Calu3 (cell line): ENCODE measurements at regions not wholly inside any gene's neighbourhood (a gene's known extent, or its start where the extent isn't known, plus 50 kb on each side); places are given as distances from the start of the nearest gene placed in this dataset.

ENCODE experiments used
- BruUV-seq: library from RNA; stranded (reverse); fragments of 400-500 nt; replicated peaks from 2 replicates; lab custom pipeline; 2021; lab: Mats Ljungman, UMichigan
- CTCF ChIA-PET: fragments of 300-600 bp; sonication (Branson Sonifier 250); formaldehyde crosslinking; loops from one replicate; lab custom pipeline; 2022; ENCODE audit warnings: antibody characterized with exemption; lab: Charles Lee
- DNase-seq: peaks from one replicate; pipeline ENCODE4 v3.0.0; 2022
- H3K27ac Mint-ChIP-seq: one replicate; pipeline ENCODE4 v1.8.0; 2022; ENCODE audit warnings: mixed read lengths; ENCODE audit not compliant: unreplicated experiment
- H3K27me3 Mint-ChIP-seq: one replicate; pipeline ENCODE4 v1.8.0; 2022; ENCODE audit warnings: mixed read lengths; ENCODE audit not compliant: unreplicated experiment
- H3K36me3 Mint-ChIP-seq: one replicate; pipeline ENCODE4 v1.8.0; 2022; ENCODE audit warnings: mild to moderate bottlenecking, moderate library complexity, mixed read lengths; ENCODE audit not compliant: insufficient read depth, unreplicated experiment
- H3K4me1 Mint-ChIP-seq: one replicate; pipeline ENCODE4 v1.8.0; 2022; ENCODE audit warnings: mild to moderate bottlenecking, low read depth, mixed read lengths; ENCODE audit not compliant: unreplicated experiment
- H3K4me3 Mint-ChIP-seq: one replicate; pipeline ENCODE4 v1.8.0; 2022; ENCODE audit warnings: mild to moderate bottlenecking, low read depth, moderate library complexity, mixed read lengths; ENCODE audit not compliant: unreplicated experiment
- H3K9me3 Mint-ChIP-seq: one replicate; pipeline ENCODE4 v1.8.0; 2022; ENCODE audit warnings: low read depth, mixed read lengths; ENCODE audit not compliant: unreplicated experiment
- CTCF ChIP-seq: fragments of 200-600 bp; IDR thresholded peaks from one replicate; pipeline ENCODE4 v1.8.0; 2022; ENCODE audit warnings: antibody characterized with exemption; ENCODE audit not compliant: unreplicated experiment
- intact Hi-C: fragments of 100-400 bp; cut with micrococcal nuclease; formaldehyde crosslinking; loops from one replicate; pipeline ENCODE4 v1.10.0; 2022; ENCODE audit not compliant: unreplicated experiment

- no peak for DNase-seq
- no peak for TF ChIP-seq CTCF
- no peaks in the 10 kb centered on the region for H3K36me3 Mint-ChIP-seq
- no peaks in the 10 kb centered on the region for H3K27me3 Mint-ChIP-seq
- no peak overlapping the region for H3K27ac Mint-ChIP-seq
- no peaks in the 10 kb centered on the region for H3K9me3 Mint-ChIP-seq
- no TSS peak for BruUV-seq
- intact Hi-C loops, result no loop called here
- CTCF ChIA-PET, result no interaction called here
- no peak overlapping the region for H3K4me3 Mint-ChIP-seq
- no peaks in the 10 kb centered on the region for H3K4me1 Mint-ChIP-seq
These were observed 388.2 kb upstream of the RPS23 start for GRCh38 chr5:82666312-82666711.

DNA sequence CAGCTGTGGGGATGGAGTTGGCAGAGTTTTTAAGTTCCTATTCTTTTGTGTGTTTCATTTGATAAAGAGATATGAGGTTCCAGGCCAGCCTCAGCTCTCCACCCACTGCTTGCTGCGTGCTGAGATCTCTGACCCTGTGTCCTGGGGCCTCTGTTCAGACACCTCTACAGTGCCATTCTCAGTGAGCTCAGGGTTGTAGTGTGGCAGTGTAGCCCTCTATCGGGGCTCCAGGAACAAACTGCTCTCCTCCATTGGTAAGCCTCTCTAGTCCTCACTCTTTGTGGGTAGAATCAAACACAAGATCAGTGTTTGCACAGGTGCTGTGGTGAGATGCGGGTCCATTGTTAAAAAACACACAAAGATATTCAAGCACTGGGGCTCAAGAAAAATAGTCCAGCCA is 386.6 kb upstream of the RPS23 start:
- no peak for TF ChIP-seq CTCF
- Mint-ChIP-seq H3K27me3 (no peaks in the 10 kb centered on the region), H3K9me3 (no peaks in the 10 kb centered on the region), H3K4me3 (no peak overlapping the region), H3K36me3 (no peaks in the 10 kb centered on the region), H3K27ac (no peak overlapping the region), H3K4me1 (no peaks in the 10 kb centered on the region)
- no peak for DNase-seq
- intact Hi-C loops, result no loop called here
- BruUV-seq, result no TSS peak
- CTCF ChIA-PET, result no interaction called here

GRCh38 chr5:82663225-82663624 is 385.1 kb upstream of the RPS23 start:
- CTCF ChIA-PET, result no interaction called here
- H3K9me3 Mint-ChIP-seq, result no peaks in the 10 kb centered on the region
- H3K27me3 Mint-ChIP-seq, result no peaks in the 10 kb centered on the region
- no TSS peak for BruUV-seq
- H3K4me1 Mint-ChIP-seq, result no peaks in the 10 kb centered on the region
- no peak overlapping the region for H3K27ac Mint-ChIP-seq
- H3K4me3 Mint-ChIP-seq, result no peak overlapping the region
- H3K36me3 Mint-ChIP-seq, result no peaks in the 10 kb centered on the region
- no peak for DNase-seq
- intact Hi-C loops, result no loop called here
- no peak for TF ChIP-seq CTCF

- CTCF ChIA-PET, result interaction anchor here (0.6 kb wide), 1 partner anchor 1385 kb away, joined by 3 read pairs; no protein-coding TSS in a partner anchor
- intact Hi-C loops, result no loop called here
- TF ChIP-seq CTCF, result no peak
- Mint-ChIP-seq H3K27me3 (no peaks in the 10 kb centered on the region), H3K9me3 (no peaks in the 10 kb centered on the region), H3K27ac (no peak overlapping the region), H3K4me3 (no peak overlapping the region), H3K4me1 (no peaks in the 10 kb centered on the region), H3K36me3 (no peaks in the 10 kb centered on the region)
- DNase-seq, result no peak
- no TSS peak for BruUV-seq
These were observed 384.2 kb upstream of the RPS23 start for GRCh38 chr5:82662340-82662739.

DNA sequence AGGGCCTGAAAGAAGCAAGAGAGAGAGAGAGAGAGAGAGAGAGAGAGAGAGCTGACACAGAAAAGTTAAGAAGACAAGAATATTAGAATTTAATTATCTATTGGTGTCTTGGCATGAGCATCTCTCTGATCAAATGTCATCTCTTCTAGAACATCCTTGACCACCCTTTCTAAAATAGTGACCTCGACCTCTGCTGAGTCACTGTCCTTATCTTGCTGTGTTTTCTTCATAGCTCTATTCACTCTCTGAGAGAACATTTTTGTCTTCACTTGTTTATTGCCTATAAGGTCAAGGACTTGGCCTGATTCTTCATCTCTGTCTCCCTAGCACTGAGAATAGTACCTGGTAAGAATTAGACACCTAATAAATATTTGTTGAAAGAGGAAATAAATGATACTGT is 383.8 kb upstream of the RPS23 start:
- Mint-ChIP-seq H3K4me1 (no peaks in the 10 kb centered on the region), H3K4me3 (no peak overlapping the region), H3K36me3 (no peaks in the 10 kb centered on the region), H3K27ac (no peak overlapping the region), H3K27me3 (no peaks in the 10 kb centered on the region), H3K9me3 (no peaks in the 10 kb centered on the region)
- CTCF ChIA-PET, result no interaction called here
- intact Hi-C loops, result no loop called here
- no TSS peak for BruUV-seq
- TF ChIP-seq CTCF, result no peak
- no peak for DNase-seq
